DMS79 treated with DMSO at 0.1 percent for 48 hours (cell line): ENCODE measurements at regions not wholly inside any gene's neighbourhood (a gene's known extent, or its start where the extent isn't known, plus 50 kb on each side); places are given as distances from the start of the nearest gene placed in this dataset.

Experiments
- DNase-seq: peaks from one replicate; lab custom pipeline; 2025; lab: John Stamatoyannopoulos, UW

GRCh38 chr2:236874866-236875481 lies 210.7 kb upstream of the COPS8 start:
- peak; percentile 18 for DNase-seq

DNA sequence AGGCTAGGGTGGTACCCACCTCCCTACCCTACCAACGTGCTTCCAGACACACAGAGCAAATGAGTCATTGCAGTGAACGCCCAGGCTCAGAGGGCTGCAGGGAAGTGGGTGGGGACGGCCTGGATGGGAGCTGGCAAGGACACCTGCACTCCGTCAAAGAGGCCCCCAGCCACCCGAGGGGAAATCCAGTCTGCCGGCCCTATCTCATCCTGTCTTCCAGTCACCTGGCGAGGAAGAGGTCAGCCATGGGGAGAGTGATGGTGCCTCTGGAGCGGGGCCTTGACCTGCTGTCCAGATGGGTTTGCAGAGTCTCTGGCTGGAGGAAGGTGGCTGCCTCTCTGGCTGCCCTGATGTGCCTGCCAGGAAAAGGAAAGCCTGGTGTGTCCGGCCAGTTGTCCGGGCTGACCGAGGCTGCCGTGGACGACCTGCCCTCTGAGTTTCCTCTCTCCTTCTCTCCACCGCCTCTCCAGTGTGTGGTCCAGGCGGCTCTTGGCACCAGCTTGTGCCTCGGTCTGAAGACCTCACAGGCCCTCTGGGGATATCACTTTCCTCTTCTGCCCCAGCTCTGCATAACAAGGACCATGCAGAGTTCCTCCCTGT lies 209.7 kb upstream of the COPS8 start:
- DNase-seq, result peak; percentile 34

- peak; percentile 97 for DNase-seq
These were observed 209.0 kb upstream of the COPS8 start for GRCh38 chr2:236876642-236877041.

- no peak for DNase-seq
These were observed 207.7 kb upstream of the COPS8 start for GRCh38 chr2:236877972-236878371.

DNA sequence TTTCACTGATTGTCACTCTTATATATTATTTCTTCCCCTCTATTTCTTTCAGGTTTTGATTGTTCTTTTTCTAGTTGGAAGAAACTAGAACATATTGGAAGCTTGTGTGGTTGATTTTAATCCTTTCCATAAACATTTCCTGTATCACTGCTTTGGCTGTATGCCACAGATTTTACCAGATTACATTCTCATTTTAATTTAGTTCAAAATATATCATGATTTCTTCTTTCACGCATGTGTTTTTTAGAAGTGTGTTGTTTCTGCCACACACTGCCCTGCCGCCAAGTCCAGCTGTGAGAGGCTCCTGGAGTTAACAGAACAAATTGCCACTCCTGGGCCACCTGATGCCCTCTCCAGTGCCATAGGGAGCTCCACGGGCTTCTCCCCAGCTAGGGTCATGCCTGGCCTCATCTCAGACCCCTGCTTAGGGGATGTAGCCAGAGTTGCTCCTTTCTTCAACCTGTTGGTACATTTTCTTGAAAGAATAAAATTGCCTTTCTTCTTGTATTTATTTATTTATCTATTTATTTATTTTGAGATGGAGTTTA lies 206.2 kb upstream of the COPS8 start:
- DNase-seq, result no peak

- no peak for DNase-seq
These were observed 203.6 kb upstream of the COPS8 start for GRCh38 chr2:236882074-236882473.

DNA sequence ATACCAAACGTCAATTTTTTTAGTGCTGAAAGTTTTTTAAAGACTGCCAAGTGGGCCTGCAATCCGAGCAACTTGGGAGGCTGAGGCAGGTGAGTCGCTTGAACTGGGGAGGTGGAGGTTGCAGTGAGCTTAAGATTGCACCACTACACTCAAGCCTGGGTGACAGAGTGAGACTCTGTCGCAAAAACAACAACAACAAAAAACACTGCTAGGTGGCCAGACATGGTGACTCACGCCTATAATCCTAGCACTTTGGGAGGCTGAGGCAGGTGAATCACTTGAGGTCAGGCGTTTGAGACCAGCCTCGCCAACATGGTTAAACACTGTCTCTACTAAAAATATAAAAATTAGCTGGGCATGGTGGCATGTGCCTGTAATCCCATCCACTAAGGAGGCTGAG lies 202.8 kb upstream of the COPS8 start:
- DNase-seq, result no peak

GRCh38 chr2:236883819-236884218 lies 201.9 kb upstream of the COPS8 start:
- no peak for DNase-seq

GRCh38 chr2:236884569-236885175 lies 201.0 kb upstream of the COPS8 start:
- no peak for DNase-seq

- no peak for DNase-seq
These were observed 199.2 kb upstream of the COPS8 start for GRCh38 chr2:236886456-236886855.

DNA sequence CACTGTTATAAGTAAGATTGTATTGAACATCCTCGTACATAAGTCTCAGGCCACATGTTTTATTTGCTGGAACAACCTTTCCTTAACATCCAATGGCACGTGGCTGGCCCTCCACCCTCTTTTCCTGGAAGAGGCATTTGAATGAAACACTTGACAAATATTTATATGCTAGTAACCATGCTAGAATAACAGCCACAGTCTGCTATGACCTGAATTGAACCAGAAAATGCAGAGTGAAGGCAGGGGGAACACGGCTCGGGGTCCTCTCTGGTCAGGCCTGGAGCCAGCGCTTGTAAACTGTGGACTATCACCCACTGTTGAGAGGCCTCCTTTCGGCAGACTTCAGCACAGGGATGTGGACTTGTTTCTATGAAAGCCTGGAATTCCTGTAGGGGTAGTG lies 198.2 kb upstream of the COPS8 start:
- no peak for DNase-seq

- no peak for DNase-seq
These were observed 197.5 kb upstream of the COPS8 start for GRCh38 chr2:236887953-236888793.

DNA sequence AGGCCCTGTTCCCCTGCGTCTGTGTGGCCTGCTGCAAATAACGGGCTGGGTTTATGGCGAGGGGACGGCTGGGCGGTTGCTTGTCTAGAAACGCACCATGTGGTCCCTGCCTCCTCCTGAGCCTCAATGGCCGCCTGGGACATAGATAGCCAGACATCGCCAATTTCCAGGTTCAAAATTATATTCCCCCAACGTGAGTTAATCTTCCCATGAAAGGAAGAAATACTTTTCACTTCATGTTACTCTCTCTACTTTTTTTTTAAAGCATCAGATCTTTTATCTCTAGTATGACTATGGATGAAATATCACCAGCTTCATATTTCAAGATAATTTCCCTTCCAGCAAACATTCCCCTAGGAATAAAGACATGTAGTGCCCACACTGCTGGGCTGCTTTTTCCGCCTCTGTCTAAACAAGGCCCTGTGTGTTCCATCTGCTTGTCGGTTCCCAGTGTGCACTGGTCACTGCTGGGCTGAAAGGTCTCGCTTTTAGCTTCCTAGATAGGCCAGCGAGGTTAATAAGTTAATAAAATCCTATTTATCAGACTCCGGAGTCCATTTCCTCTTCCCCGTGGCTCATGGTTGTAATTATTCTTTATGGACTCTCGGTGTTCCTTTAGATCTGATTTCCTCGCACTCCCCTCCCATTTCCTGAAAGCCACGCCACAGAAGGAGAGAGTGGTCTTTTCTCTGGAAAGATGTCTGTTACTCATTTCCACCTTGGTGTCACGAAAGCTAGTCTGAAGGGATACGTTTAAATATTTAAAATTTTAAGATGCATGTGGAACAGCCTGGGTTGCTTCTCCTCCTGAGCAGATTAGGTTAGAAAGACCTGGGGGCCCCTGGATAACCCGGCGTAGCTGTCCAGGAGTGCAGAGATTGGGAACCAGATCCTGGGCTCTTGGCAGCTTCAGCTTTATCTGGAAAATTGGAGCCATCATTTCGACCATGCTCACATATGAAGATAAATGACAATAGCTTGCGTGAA lies 196.6 kb upstream of the COPS8 start:
- no peak for DNase-seq

DNA sequence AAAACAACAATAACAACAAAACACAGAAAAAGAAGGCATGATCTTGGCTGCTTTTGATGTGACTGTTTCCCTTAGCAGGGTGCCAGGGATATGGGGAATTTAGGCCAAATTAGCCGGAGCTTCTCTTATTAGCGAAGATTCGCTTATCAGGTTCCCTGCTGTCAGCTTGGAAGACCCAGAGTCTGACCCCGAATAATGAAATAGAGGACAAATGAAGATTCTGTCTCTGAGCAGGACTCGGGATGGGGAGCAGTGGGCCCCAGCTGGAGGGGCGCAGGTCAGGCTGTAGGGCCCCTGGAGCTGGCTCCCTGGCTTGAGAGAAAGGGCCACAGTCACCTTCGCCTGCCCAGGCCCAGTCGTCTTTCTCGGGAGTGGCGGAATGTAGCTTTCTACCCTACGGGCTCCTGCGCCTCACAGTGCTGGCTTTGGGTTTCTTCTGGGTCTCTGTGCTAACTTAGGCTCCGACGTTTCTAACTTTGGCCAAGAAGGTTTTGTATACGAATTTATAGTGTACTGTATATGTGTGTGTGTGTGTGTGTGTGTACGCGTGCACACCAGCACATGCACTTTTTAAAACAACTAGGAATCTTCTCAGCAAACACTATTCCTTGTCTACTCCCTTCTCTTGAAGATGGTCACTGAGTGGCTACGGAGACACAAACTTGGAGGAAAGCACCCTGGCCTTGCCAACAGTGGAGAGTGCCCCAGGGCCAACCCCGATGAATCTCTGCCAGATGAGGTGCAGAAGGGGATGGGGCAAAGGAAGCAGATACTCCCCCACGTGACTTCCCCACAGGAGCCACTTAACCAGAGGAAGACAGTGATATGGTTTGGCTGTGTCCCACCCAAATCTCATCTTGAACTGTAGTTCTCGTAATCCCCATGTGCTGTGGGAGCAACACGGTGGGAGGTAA lies 195.6 kb upstream of the COPS8 start:
- no peak for DNase-seq

- peak; percentile 77 for DNase-seq
These were observed 193.0 kb upstream of the COPS8 start for GRCh38 chr2:236892721-236893120.

GRCh38 chr2:236894791-236895190 lies 190.9 kb upstream of the COPS8 start:
- no peak for DNase-seq

GRCh38 chr2:236895497-236895896 lies 190.2 kb upstream of the COPS8 start:
- no peak for DNase-seq

- DNase-seq, result no peak
These were observed 189.0 kb upstream of the COPS8 start for GRCh38 chr2:236896688-236897087.

GRCh38 chr2:236899146-236899545 lies 186.5 kb upstream of the COPS8 start:
- DNase-seq, result no peak

- no peak for DNase-seq
These were observed 185.6 kb upstream of the COPS8 start for GRCh38 chr2:236899950-236900640.
